ENCODE measurements at regions not wholly inside any gene's neighbourhood (a gene's known extent, or its start where the extent isn't known, plus 50 kb on each side); places are given as distances from the start of the nearest gene placed in this dataset.

DNA sequence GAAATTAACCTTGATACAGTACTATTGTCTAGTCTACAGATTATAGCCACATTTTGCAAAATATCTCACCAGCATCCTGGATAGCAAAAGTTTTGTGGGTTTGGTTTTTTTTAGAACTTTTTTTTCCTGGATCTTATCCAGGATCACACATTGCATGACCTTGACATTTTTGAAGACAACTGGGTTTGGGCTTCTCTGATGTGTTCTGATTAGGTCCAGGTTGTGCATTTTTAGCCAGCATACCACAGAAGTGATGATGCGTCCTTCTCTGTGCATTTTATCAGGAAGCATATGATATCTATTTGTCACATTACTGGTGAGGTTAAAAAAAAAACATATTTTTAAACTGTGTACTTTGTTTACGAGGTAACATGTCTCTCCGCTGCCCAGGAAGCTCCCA lies 221.0 kb upstream of the OSR1 start:
- no peak for TF ChIP-seq CTCF (IDR thresholded peaks at IDR 0.05; ENCODE audit: low read depth, low read length, poor library complexity, severe bottlenecking)
- no peak for TF ChIP-seq EZH2phosphoT487 (IDR thresholded peaks at IDR 0.05; ENCODE audit: borderline replicate concordance, low read length)

Measured in DOHH2 (cell line).